Ascending aorta (tissue), 2 donors: ENCODE measurements at regions not wholly inside any gene's neighbourhood (a gene's known extent, or its start where the extent isn't known, plus 50 kb on each side); places are given as distances from the start of the nearest gene placed in this dataset.

Experiments
- DNase-seq, 2 donors: peaks; one replicate each; pipeline ENCODE4 v3.0.0-alpha.2; 2019; ENCODE audit warnings: low spot score in 2 of 2
- H3K27ac ChIP-seq, 2 donors: fragments of 200-600 bp; sonication (generic); one replicate each; pipeline ENCODE4 v1.5.1; 2016 to 2017; ENCODE audit warnings: mild to moderate bottlenecking in 1 of 2
- H3K27me3 ChIP-seq: fragments of 200-600 bp; sonication (generic); one replicate; pipeline ENCODE4 v1.5.1; 2017
- H3K36me3 ChIP-seq, 2 donors: fragments of 200-600 bp; sonication (generic); one replicate each; pipeline ENCODE4 v1.5.1; 2016
- H3K4me1 ChIP-seq, 2 donors: fragments of 200-600 bp; sonication (generic); one replicate each; pipeline ENCODE4 v1.5.1; 2016 to 2017; ENCODE audit warnings: mild to moderate bottlenecking in 1 of 2
- H3K4me3 ChIP-seq, 2 donors: fragments of 200-600 bp; sonication (generic); one replicate each; pipeline ENCODE4 v1.5.1; 2016 to 2017; ENCODE audit warnings: mild to moderate bottlenecking in 1 of 2
- H3K9me3 ChIP-seq, 2 donors: fragments of 200-600 bp; sonication (generic); one replicate each; pipeline ENCODE4 v1.5.1; 2016
- CTCF ChIP-seq, 3 experiments: fragments of 200-600 bp in 2 of 3; fragments of 450-650 bp in 1 of 3; sonication (generic) in 2 of 3; IDR thresholded peaks; one replicate each; pipeline ENCODE4 v1.5.1; 2016 to 2019; ENCODE audit warnings: antibody characterized with exemption in 3 of 3, mild to moderate bottlenecking in 1 of 3, moderate library complexity in 1 of 3
- intact Hi-C: fragments of 100-400 bp; cut with DNase I; formaldehyde crosslinking; loops from one replicate; pipeline ENCODE4 v1.15.1; 2023

- H3K4me3 ChIP-seq = no peak overlapping the region
- H3K27me3 ChIP-seq = no peaks in the 10 kb centered on the region
These were observed 610.4 kb upstream of the BOD1L1 start for GRCh38 chr4:14237911-14238310.

GRCh38 chr4:14241574-14241973 is 614.0 kb upstream of the BOD1L1 start:
- no peaks in the 10 kb centered on the region for H3K4me1 ChIP-seq
- H3K36me3 ChIP-seq = no peaks in the 10 kb centered on the region
- TF ChIP-seq CTCF (IDR thresholded peaks at IDR 0.05) = no peak
- intact Hi-C loops = no loop called here
- H3K4me3 ChIP-seq = no peak overlapping the region
- no peak for DNase-seq
- H3K9me3 ChIP-seq = no peaks in the 10 kb centered on the region
- no peaks in the 10 kb centered on the region for H3K27me3 ChIP-seq
- no peak overlapping the region for H3K27ac ChIP-seq

More at GRCh38 chr4:14237911-14238310, 610.4 kb upstream of the BOD1L1 start:
- Histone ChIP-seq H3K27ac (no peak overlapping the region), H3K9me3 (no peaks in the 10 kb centered on the region), H3K36me3 (no peaks in the 10 kb centered on the region), H3K4me1 (no peaks in the 10 kb centered on the region)
- no peak for DNase-seq
- no peak for TF ChIP-seq CTCF (IDR thresholded peaks at IDR 0.05)
- intact Hi-C loops = no loop called here

- no peaks in the 10 kb centered on the region for H3K36me3 ChIP-seq
These were observed 620.2 kb upstream of the BOD1L1 start for GRCh38 chr4:14247767-14248166.

GRCh38 chr4:14249226-14249625 is 621.7 kb upstream of the BOD1L1 start:
- no peaks in the 10 kb centered on the region for H3K36me3 ChIP-seq
- no peak overlapping the region for H3K27ac ChIP-seq
- H3K4me3 ChIP-seq = no peak overlapping the region
- H3K9me3 ChIP-seq = no peaks in the 10 kb centered on the region
- no peak for TF ChIP-seq CTCF (IDR thresholded peaks at IDR 0.05)
- H3K27me3 ChIP-seq = no peaks in the 10 kb centered on the region
- no peak for DNase-seq
- no peaks in the 10 kb centered on the region for H3K4me1 ChIP-seq
- intact Hi-C loops = no loop called here

More at GRCh38 chr4:14247767-14248166, 620.2 kb upstream of the BOD1L1 start:
- no peaks in the 10 kb centered on the region for H3K9me3 ChIP-seq
- TF ChIP-seq CTCF (IDR thresholded peaks at IDR 0.05) = no peak
- H3K27me3 ChIP-seq = no peaks in the 10 kb centered on the region
- H3K27ac ChIP-seq = no peak overlapping the region
- intact Hi-C loops = no loop called here
- DNase-seq = no peak
- H3K4me1 ChIP-seq = no peaks in the 10 kb centered on the region
- no peak overlapping the region for H3K4me3 ChIP-seq

GRCh38 chr4:14254252-14254651 is 626.7 kb upstream of the BOD1L1 start:
- H3K9me3 ChIP-seq = no peaks in the 10 kb centered on the region
- DNase-seq = no peak
- no peaks in the 10 kb centered on the region for H3K27me3 ChIP-seq
- no peak overlapping the region for H3K4me3 ChIP-seq
- H3K27ac ChIP-seq = no peak overlapping the region
- no peaks in the 10 kb centered on the region for H3K36me3 ChIP-seq
- intact Hi-C loops = no loop called here
- H3K4me1 ChIP-seq = no peaks in the 10 kb centered on the region
- TF ChIP-seq CTCF (IDR thresholded peaks at IDR 0.05) = peak in 2 of 3 experiments; percentile 29 to 46

- Histone ChIP-seq H3K9me3 (no peaks in the 10 kb centered on the region), H3K27ac (no peak overlapping the region), H3K4me3 (no peak overlapping the region), H3K27me3 (no peaks in the 10 kb centered on the region), H3K36me3 (no peaks in the 10 kb centered on the region), H3K4me1 (no peaks in the 10 kb centered on the region)
- intact Hi-C loops = no loop called here
- no peak for TF ChIP-seq CTCF (IDR thresholded peaks at IDR 0.05)
- DNase-seq = no peak
These were observed 627.4 kb upstream of the BOD1L1 start for GRCh38 chr4:14254926-14255325.
